ENCODE measurements at regions not wholly inside any gene's neighbourhood (a gene's known extent, or its start where the extent isn't known, plus 50 kb on each side); places are given as distances from the start of the nearest gene placed in this dataset.
"Not testable (repeated sequence)": the region's sequence is repeated elsewhere in the genome, so short reads cannot be mapped to it uniquely, and the experiment has no call there.

DNA sequence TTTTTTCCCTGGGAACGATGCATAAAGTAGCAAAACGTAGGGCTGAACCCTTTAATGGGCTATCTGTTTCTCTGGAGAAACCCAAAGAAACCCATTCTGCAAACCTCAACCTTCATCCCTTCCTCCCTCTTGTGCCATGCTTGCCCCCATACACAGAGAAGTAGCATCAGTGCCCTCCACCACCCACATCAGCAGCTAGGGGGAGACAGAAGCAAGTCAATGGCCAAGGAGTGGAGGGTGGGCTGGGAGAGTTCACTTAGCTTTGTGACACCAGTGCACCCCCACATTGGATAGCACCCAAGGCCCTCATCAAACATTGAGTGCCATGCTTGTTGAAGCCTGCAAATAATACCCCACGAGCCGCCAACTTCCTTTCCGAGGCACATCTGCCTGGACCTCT is 282.4 kb downstream of the ABCC12 start:
- Mint-ChIP-seq H3K27me3 (ENCODE audit: low read depth) (peaks cover 11% of the 10 kb centered on the region), H3K27ac (ENCODE audit: unreplicated experiment) (no peak overlapping the region), H3K4me3 (ENCODE audit: unreplicated experiment) (no peak overlapping the region), H3K9me3 (ENCODE audit: low read depth) (peaks cover 3% of the 10 kb centered on the region), H3K36me3 (ENCODE audit: low read depth) (no peaks in the 10 kb centered on the region), H3K4me1 (ENCODE audit: low read depth) (no peaks in the 10 kb centered on the region)
- TF ChIP-seq, protein P1, sequence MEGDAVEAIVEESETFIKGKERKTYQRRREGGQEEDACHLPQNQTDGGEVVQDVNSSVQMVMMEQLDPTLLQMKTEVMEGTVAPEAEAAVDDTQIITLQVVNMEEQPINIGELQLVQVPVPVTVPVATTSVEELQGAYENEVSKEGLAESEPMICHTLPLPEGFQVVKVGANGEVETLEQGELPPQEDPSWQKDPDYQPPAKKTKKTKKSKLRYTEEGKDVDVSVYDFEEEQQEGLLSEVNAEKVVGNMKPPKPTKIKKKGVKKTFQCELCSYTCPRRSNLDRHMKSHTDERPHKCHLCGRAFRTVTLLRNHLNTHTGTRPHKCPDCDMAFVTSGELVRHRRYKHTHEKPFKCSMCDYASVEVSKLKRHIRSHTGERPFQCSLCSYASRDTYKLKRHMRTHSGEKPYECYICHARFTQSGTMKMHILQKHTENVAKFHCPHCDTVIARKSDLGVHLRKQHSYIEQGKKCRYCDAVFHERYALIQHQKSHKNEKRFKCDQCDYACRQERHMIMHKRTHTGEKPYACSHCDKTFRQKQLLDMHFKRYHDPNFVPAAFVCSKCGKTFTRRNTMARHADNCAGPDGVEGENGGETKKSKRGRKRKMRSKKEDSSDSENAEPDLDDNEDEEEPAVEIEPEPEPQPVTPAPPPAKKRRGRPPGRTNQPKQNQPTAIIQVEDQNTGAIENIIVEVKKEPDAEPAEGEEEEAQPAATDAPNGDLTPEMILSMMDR (IDR thresholded peaks at IDR 0.05), result peak; percentile 47
- DNase-seq (ENCODE audit: low spot score), result no peak

DNA sequence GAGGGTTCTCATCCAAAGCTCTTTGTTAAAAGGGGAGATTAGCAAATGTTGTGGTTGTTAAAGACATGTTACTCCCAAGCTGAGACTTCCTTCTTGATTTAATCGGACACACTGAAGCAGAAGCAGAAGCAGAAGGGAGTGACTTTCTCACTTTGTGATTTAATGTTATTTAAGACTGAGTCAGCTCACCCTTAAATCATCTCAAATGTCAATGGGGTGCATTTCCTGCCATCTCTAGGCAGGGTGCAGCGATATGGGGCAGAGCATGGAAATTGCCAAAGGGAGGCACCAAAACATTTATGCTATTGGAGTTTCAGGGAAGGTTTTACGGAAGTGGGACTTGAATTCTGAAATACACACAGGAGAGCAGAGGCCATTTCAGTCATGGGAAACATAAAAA is 283.6 kb downstream of the ABCC12 start:
- H3K9me3 Mint-ChIP-seq (ENCODE audit: low read depth), result peaks cover 6% of the 10 kb centered on the region
- no peak for DNase-seq (ENCODE audit: low spot score)

DNA sequence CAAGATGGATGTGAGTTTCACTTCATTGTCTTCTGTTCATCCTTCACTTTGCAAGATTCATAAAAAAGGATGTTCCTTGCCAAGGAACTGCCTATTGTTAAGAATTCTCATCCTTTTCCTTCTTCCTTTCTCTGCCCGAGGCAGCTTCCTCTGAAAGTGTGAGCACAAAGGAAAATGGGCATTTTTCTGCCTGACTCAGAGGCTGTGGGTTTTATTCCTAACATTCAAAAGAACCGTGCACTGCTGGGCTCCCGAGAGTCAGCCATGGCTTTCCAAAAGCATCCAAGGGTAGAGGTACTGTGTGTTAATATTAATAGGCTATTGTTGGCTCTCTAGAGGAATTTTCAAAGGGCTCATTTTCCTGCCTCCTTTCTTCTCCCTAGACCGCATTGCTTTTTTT is 289.4 kb downstream of the ABCC12 start:
- Mint-ChIP-seq H3K27ac (ENCODE audit: unreplicated experiment) (no peak overlapping the region), H3K4me3 (ENCODE audit: unreplicated experiment) (no peak overlapping the region), H3K36me3 (ENCODE audit: low read depth) (no peaks in the 10 kb centered on the region), H3K9me3 (ENCODE audit: low read depth) (peaks cover 6% of the 10 kb centered on the region), H3K4me1 (ENCODE audit: low read depth) (peaks cover 17% of the 10 kb centered on the region), H3K27me3 (ENCODE audit: low read depth) (peaks cover 16% of the 10 kb centered on the region)
- TF ChIP-seq, protein P1 (IDR thresholded peaks at IDR 0.05), result no peak
- DNase-seq (ENCODE audit: low spot score), result no peak

More for the DNA sequence above, 283.6 kb downstream of the ABCC12 start:
- no peaks in the 10 kb centered on the region for H3K4me1 Mint-ChIP-seq (ENCODE audit: low read depth)
- H3K36me3 Mint-ChIP-seq (ENCODE audit: low read depth), result no peaks in the 10 kb centered on the region
- H3K27me3 Mint-ChIP-seq (ENCODE audit: low read depth), result peaks cover 8% of the 10 kb centered on the region
- no peak overlapping the region for H3K4me3 Mint-ChIP-seq (ENCODE audit: unreplicated experiment)
- H3K27ac Mint-ChIP-seq (ENCODE audit: unreplicated experiment), result no peak overlapping the region
- TF ChIP-seq, protein P1 (IDR thresholded peaks at IDR 0.05), result no peak

DNA sequence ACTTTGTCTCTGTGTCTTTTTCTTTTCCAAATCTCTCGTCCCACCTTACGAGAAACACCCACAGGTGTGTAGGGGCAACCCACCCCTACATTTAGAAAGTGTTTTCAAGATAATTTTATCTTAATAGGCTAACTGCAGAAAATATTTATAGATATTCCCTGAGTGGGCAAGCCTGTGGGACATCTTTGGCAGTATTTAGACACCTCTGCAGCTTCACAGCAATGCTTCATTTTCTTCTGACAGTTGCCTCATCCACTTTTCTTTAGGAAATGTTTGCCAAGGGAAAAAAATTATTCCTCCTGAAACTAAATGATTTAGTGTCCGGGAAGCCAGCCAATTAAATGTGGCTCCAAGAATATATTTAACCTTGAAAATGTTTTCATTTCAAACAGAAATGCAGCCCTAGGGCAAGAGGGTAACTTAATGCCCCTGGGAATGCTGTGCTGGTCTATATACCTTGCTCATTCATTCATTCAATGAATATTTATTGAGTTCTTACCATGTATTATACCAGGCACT is 290.4 kb downstream of the ABCC12 start:
- no peak for DNase-seq (ENCODE audit: low spot score)
- H3K27me3 Mint-ChIP-seq (ENCODE audit: low read depth), result peaks cover 16% of the 10 kb centered on the region
- H3K4me3 Mint-ChIP-seq (ENCODE audit: unreplicated experiment), result no peak overlapping the region
- peak overlapping the region; percentile 45 for H3K27ac Mint-ChIP-seq (ENCODE audit: unreplicated experiment)
- peaks cover 6% of the 10 kb centered on the region for H3K9me3 Mint-ChIP-seq (ENCODE audit: low read depth)
- H3K36me3 Mint-ChIP-seq (ENCODE audit: low read depth), result no peaks in the 10 kb centered on the region
- TF ChIP-seq, protein P1 (IDR thresholded peaks at IDR 0.05), result no peak
- peaks cover 17% of the 10 kb centered on the region for H3K4me1 Mint-ChIP-seq (ENCODE audit: low read depth)

DNA sequence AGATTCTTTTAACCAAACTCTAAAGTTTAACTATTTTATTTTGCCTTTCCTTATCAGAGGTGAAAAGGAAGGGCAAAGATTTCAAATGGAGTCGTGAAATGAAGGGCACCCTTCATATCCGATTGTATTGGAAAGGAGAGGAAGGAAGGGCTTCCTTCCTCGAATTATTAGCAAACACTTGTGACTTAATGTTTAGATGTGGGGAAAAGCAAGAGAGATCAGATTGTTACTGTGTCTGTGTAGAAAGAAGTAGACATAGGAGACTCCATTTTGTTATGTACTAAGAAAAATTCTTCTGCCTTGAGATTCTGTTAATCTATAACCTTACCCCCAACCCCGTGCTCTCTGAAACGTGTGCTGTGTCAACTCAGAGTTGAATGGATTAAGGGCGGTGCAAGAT is 291.5 kb downstream of the ABCC12 start:
- not testable (repeated sequence) for H3K27ac Mint-ChIP-seq (ENCODE audit: unreplicated experiment); H3K9me3 Mint-ChIP-seq (ENCODE audit: low read depth); DNase-seq (ENCODE audit: low spot score); H3K36me3 Mint-ChIP-seq (ENCODE audit: low read depth); H3K4me3 Mint-ChIP-seq (ENCODE audit: unreplicated experiment)
- Mint-ChIP-seq H3K27me3 (ENCODE audit: low read depth) (peaks cover 18% of the 10 kb centered on the region), H3K4me1 (ENCODE audit: low read depth) (peaks cover 17% of the 10 kb centered on the region)

DNA sequence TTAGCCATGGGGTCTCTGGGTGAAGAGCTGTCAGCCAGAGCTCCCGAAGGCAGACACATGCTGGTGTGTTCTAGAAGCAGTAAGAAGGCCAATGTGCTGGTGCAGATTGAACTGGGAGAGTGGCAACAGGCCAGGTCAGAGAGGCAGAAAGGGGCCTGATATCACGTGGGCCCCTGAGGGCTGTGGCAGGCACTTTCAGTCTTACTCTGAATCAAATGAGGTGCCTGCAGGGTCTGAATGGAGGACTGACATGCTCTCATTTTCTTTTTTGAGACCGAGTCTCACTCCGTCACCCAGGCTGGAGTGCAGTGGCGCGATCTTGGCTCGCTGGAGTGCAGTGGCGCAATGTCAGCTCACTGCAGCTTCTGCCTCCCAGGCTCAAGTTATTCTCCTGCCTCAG is 293.8 kb downstream of the ABCC12 start:
- Mint-ChIP-seq H3K27ac (ENCODE audit: unreplicated experiment) (no peak overlapping the region), H3K4me1 (ENCODE audit: low read depth) (peaks cover 24% of the 10 kb centered on the region), H3K9me3 (ENCODE audit: low read depth) (no peaks in the 10 kb centered on the region), H3K27me3 (ENCODE audit: low read depth) (peaks cover 22% of the 10 kb centered on the region), H3K4me3 (ENCODE audit: unreplicated experiment) (no peak overlapping the region), H3K36me3 (ENCODE audit: low read depth) (no peaks in the 10 kb centered on the region)
- DNase-seq (ENCODE audit: low spot score), result no peak
- TF ChIP-seq, protein P1 (IDR thresholded peaks at IDR 0.05), result no peak
